ENCODE measurements at regions not wholly inside any gene's neighbourhood (a gene's known extent, or its start where the extent isn't known, plus 50 kb on each side); places are given as distances from the start of the nearest gene placed in this dataset.

DNA sequence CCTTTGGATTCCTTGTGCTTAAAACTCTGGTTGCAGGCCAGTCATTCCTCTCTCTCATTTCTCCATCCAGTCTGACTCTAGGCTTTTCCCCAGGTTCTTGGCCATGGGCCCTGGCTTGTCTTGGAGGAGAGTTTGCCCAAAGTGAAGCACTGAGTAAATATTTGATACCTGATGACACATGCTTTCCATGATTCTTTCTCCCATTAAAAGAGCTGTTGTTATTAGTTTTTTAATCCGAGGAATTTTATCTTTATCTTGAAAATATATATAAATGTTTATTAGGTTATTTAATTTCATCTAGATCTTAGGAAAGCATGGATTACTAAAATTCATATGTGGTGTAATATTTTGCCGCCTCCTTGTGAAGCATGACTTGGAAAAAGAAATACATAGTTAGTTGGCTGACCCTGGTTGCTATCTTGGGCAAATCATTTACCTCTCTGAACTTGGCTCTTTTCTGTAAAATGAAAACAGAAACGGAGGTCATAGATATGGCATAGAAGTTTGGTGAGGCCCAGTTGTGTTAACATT lies 650.1 kb downstream of the SLC4A3 start:
- DNase-seq (ENCODE audit: low read depth, low spot score) = no peak

DNA sequence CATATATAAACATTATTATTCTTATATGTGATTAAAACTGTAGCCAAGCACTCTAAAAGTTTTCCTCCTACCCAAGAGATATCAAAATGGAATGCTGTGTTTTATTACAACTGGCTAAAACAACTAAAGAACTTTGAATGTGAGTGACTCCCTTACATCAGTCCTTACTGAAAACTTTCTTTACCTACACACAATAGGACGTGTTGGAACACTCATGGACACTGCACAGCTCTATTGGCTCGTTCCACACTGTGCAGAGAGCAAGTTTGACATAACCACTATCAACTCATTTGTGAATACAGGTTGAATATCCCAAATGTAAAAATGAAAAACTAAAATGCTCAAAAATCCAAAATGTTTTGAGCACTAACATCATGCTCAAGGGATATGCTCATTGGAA lies 650.6 kb downstream of the SLC4A3 start:
- no peak for DNase-seq (ENCODE audit: low read depth, low spot score)

DNA sequence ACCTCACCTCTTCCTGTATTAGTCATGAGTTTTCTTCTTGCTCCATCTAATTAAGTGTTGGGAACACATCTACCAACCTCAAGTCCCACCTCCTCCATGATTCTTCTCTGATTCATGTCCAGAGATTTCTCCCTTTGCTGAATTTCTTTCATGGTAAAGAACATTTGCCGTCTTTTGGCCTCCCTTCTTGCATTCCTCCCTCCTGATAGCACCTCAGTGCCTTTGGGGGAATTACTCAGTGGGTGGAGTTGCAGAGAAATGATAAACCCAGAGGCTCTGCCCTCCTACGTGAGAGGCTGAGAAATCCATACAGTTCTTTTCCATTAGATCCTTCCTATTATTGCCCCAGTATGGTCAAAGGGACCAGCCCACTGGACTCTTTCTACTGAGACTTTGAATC lies 651.9 kb downstream of the SLC4A3 start:
- DNase-seq (ENCODE audit: low read depth, low spot score) = no peak

- DNase-seq (ENCODE audit: low read depth, low spot score) = no peak
Measured at GRCh38 chr2:220279840-220280239, 652.4 kb downstream of the SLC4A3 start.

GRCh38 chr2:220280736-220281135 lies 653.3 kb downstream of the SLC4A3 start:
- DNase-seq (ENCODE audit: low read depth, low spot score) = no peak

GRCh38 chr2:220281771-220282170 lies 654.3 kb downstream of the SLC4A3 start:
- DNase-seq (ENCODE audit: low read depth, low spot score) = no peak

DNA sequence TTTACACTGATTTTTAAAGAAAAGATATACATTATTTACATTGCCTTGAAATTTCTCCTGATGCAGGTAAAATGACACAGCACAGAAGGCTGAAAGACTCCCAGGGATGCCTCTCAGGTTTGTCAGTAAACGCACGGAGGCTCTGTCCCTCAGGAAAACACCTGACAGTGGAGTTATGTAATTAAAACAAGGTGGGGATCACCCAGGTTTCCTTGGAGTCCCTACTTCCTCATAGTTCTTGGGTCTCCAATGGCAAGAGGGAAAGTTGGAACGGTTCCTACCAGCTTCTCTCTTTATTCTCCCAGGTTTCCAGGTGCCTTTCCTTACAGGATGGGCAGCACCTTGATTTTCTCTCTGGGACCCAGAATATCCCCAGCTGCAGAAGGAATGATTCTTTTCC lies 654.8 kb downstream of the SLC4A3 start:
- no peak for DNase-seq (ENCODE audit: low read depth, low spot score)

- no peak for DNase-seq (ENCODE audit: low read depth, low spot score)
Measured at GRCh38 chr2:220293966-220294365, 666.5 kb downstream of the SLC4A3 start.

DNA sequence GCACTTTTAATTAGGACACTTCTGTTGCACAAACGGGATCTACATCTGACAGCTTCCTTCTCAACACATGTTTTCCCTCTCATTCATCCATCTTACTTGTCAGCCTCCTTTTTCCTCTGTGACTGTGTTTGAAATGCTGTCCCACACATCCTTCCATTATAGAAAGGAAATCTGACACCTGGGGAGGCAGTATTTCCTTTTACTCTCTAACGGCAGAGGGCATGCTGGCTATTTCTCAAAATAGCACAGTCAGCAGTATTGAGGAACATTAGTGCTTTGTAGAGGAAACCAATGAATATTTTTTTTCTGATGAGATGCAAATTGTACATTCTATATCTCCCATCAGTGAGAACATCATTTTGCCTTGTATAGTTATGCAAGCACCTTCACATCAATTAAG lies 668.7 kb downstream of the SLC4A3 start:
- DNase-seq (ENCODE audit: low read depth, low spot score) = no peak

DNA sequence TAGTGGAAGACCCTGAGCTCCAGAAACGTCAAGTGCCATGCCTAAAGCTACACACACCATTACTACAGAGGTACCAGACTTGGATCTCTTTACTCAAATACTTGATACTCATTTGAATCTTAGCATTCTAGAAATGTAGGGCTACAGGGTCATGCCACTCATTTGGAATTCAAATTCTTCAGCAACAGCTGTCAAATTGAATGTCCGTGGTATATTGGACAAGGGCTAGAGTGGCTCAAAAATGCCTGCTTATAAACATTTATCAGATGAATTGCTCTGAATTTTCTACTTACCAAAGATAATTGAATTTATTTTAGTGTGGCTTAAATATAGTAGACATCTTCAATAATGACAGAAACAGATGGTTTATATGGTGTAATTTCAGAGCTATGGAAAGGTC lies 669.7 kb downstream of the SLC4A3 start:
- no peak for DNase-seq (ENCODE audit: low read depth, low spot score)

DNA sequence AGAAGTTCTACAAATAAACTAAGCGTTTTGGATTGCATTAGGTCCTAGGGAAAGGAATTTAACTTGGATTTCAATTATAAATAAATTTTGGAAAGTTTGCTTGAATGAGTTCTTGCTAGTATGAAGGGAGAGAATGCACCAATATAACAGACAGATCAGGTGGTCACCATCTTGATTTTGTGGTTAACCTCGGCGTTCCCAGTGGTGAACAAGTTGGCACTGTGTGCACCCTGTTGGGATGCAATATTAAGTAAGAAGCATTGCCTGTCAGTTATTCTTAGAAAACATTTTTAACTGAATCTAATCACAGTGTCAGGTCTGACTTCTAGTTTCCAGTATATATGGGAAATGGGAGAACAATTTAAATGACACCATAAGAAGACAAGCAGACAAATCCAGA lies 673.4 kb downstream of the SLC4A3 start:
- no peak for DNase-seq (ENCODE audit: low read depth, low spot score)

- DNase-seq (ENCODE audit: low read depth, low spot score) = no peak
Measured at GRCh38 chr2:220302756-220303155, 675.3 kb downstream of the SLC4A3 start.

- no peak for DNase-seq (ENCODE audit: low read depth, low spot score)
Measured at GRCh38 chr2:220309215-220309614, 681.8 kb downstream of the SLC4A3 start.

GRCh38 chr2:220310451-220310861 lies 683.0 kb downstream of the SLC4A3 start:
- no peak for DNase-seq (ENCODE audit: low read depth, low spot score)

GRCh38 chr2:220315098-220315823 lies 687.8 kb downstream of the SLC4A3 start:
- no peak for DNase-seq (ENCODE audit: low read depth, low spot score)

DNA sequence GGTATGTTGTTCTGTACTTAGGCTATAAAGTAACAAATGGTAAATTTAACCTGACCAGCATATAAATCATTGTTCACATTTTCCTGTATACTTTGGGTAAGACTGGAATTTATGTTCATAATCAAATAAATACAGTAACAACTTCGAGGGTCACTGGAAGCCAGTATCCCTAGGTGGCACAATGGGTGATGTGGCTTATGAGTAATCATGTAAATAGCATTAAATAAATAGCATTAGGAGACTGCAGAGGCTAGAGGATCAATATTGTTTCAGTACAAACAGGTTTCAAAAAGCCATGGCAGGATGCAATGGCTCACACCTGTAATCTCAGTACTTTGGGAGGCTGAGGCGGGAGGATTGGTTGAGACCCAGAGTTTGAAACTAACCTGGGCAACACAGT lies 690.6 kb downstream of the SLC4A3 start:
- no peak for DNase-seq (ENCODE audit: low read depth, low spot score)

DNA sequence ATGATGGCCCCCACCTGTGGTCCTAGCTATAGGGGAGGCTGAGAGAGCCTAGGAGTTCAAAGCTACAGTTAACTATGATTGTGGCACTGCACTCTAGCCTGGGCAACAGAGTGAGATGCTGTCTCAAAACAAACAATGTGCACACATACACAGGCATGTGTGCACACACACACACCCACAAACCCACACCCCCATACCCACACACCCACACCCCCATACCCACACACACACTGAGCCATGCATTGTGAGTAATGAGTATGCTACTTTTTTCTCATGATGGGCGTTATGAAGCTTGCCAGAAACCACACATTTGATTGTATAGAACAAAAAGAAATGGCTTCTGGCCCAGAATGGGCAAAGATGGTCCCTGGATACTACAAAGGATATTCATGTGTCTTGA lies 691.1 kb downstream of the SLC4A3 start:
- DNase-seq (ENCODE audit: low read depth, low spot score) = no peak

DNA sequence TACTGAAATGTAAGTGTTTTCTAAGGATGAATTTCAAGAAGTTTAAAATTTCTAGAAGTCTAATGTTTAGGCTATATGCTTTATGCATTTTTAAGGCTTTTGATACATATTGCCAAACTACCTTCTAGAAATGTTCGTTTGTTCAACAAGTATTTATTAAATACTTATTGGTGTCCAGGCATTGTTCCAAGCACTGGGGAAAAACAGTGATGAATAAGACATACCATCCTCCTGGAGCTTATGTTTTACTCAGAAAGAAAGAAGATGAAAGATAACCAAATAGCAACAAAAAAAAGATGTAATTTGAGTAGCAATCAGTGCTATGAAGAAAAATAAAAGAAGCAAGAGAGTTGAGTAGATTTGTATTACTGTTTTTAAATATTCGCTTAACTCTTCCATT lies 692.9 kb downstream of the SLC4A3 start:
- no peak for DNase-seq (ENCODE audit: low read depth, low spot score)

- DNase-seq (ENCODE audit: low read depth, low spot score) = no peak
Measured at GRCh38 chr2:220332886-220333285, 705.5 kb downstream of the SLC4A3 start.

DNA sequence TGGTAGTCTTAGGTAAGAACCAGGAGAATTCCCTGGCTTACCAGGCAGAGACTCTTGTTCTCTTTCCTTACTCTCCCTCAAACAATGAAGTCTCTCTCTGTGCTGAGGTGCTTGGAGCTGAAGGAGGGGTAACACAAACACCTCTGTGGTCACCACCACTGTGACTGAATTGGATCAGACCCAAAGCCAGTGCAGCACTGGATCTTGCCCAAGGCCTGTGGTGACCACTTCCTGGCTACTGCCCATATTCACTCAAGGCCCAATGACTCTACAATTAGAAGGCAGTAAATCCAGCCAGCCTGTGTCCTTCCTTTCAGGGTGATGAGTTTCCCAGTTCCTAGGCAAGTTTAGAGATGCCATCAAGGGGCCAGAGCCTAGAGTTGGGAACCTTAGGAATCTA lies 706.8 kb downstream of the SLC4A3 start:
- no peak for DNase-seq (ENCODE audit: low read depth, low spot score)

DNA sequence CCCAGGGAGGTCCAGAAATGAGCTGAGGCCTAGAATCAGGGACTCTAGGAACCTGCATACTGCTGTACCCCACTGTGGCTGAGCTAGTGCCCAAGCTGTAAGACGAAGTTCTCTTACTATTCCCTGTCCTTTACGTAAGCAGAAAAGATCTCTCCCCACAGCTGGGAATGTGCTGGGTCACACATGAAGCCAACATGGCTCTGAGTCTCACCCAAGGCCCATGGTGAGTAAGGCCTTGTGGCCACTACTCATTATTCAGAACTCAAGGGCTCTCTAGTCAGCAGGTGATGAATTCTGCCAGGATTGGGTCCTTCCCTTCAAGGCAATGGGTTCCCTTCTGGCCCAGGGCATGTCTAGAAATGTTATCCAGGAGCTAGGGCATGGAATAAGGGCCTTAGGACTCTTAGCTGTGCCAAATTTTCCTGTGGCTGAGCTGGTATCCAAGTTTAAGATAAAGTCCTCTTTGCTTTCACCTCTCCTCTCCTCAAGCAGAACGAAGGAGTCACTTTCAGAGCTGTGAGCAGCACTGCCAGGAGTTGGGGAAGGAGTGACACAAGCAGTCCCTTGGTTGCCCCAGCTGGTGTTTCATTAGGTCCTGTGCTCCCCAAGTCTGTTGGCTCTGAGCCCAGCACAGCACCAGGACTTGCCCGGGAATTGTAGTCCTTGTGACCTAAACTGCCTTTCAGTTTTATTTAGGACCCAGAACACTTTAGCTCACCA lies 707.6 kb downstream of the SLC4A3 start:
- DNase-seq (ENCODE audit: low read depth, low spot score) = no peak

DNA sequence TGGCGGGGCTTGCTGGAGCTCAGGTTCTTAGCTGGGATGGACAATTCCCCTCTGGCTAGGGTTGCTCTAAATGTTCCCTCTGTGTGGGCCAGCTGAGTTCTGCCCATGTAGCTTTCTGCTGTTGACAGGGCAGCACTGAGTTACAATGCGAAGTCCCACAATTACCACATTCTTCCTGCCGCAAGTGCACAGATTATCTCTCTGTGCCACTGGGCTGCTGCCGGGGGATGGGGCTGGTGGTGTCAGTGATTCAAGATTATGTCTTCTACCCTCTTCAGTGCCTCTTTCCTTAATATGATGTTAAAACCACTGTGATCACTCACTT lies 708.1 kb downstream of the SLC4A3 start:
- no peak for DNase-seq (ENCODE audit: low read depth, low spot score)

- no peak for DNase-seq (ENCODE audit: low read depth, low spot score)
Measured at GRCh38 chr2:220336771-220337170, 709.3 kb downstream of the SLC4A3 start.

Data from brain pericyte (primary cell).